ENCODE measurements at regions not wholly inside any gene's neighbourhood (a gene's known extent, or its start where the extent isn't known, plus 50 kb on each side); places are given as distances from the start of the nearest gene placed in this dataset.

DNA sequence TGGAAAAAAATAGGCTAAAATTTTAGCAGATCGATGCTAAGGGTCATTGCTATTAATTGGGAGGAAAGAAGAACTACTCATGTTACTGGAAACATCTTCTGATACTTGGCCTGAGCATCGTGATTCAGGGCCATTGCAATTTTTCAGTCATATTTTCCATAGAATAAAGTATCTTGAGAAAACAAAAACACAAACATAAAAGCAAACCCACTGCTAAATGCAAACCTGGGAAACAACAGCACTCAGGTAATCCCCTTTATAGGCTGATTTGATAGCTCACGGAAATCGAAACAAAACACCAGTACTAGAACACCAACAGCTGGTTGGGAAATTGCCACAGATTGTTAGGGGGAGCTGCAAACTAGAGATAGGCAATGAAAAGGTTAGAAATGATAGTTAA, 172.9 kb upstream of the ESRRG start (continued):
- TF ChIP-seq, protein P1, sequence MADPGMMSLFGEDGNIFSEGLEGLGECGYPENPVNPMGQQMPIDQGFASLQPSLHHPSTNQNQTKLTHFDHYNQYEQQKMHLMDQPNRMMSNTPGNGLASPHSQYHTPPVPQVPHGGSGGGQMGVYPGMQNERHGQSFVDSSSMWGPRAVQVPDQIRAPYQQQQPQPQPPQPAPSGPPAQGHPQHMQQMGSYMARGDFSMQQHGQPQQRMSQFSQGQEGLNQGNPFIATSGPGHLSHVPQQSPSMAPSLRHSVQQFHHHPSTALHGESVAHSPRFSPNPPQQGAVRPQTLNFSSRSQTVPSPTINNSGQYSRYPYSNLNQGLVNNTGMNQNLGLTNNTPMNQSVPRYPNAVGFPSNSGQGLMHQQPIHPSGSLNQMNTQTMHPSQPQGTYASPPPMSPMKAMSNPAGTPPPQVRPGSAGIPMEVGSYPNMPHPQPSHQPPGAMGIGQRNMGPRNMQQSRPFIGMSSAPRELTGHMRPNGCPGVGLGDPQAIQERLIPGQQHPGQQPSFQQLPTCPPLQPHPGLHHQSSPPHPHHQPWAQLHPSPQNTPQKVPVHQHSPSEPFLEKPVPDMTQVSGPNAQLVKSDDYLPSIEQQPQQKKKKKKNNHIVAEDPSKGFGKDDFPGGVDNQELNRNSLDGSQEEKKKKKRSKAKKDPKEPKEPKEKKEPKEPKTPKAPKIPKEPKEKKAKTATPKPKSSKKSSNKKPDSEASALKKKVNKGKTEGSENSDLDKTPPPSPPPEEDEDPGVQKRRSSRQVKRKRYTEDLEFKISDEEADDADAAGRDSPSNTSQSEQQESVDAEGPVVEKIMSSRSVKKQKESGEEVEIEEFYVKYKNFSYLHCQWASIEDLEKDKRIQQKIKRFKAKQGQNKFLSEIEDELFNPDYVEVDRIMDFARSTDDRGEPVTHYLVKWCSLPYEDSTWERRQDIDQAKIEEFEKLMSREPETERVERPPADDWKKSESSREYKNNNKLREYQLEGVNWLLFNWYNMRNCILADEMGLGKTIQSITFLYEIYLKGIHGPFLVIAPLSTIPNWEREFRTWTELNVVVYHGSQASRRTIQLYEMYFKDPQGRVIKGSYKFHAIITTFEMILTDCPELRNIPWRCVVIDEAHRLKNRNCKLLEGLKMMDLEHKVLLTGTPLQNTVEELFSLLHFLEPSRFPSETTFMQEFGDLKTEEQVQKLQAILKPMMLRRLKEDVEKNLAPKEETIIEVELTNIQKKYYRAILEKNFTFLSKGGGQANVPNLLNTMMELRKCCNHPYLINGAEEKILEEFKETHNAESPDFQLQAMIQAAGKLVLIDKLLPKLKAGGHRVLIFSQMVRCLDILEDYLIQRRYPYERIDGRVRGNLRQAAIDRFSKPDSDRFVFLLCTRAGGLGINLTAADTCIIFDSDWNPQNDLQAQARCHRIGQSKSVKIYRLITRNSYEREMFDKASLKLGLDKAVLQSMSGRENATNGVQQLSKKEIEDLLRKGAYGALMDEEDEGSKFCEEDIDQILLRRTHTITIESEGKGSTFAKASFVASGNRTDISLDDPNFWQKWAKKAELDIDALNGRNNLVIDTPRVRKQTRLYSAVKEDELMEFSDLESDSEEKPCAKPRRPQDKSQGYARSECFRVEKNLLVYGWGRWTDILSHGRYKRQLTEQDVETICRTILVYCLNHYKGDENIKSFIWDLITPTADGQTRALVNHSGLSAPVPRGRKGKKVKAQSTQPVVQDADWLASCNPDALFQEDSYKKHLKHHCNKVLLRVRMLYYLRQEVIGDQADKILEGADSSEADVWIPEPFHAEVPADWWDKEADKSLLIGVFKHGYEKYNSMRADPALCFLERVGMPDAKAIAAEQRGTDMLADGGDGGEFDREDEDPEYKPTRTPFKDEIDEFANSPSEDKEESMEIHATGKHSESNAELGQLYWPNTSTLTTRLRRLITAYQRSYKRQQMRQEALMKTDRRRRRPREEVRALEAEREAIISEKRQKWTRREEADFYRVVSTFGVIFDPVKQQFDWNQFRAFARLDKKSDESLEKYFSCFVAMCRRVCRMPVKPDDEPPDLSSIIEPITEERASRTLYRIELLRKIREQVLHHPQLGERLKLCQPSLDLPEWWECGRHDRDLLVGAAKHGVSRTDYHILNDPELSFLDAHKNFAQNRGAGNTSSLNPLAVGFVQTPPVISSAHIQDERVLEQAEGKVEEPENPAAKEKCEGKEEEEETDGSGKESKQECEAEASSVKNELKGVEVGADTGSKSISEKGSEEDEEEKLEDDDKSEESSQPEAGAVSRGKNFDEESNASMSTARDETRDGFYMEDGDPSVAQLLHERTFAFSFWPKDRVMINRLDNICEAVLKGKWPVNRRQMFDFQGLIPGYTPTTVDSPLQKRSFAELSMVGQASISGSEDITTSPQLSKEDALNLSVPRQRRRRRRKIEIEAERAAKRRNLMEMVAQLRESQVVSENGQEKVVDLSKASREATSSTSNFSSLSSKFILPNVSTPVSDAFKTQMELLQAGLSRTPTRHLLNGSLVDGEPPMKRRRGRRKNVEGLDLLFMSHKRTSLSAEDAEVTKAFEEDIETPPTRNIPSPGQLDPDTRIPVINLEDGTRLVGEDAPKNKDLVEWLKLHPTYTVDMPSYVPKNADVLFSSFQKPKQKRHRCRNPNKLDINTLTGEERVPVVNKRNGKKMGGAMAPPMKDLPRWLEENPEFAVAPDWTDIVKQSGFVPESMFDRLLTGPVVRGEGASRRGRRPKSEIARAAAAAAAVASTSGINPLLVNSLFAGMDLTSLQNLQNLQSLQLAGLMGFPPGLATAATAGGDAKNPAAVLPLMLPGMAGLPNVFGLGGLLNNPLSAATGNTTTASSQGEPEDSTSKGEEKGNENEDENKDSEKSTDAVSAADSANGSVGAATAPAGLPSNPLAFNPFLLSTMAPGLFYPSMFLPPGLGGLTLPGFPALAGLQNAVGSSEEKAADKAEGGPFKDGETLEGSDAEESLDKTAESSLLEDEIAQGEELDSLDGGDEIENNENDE (IDR thresholded peaks at IDR 0.05; ENCODE audit: low read depth, low read length) = no peak
- TF ChIP-seq, protein P2, sequence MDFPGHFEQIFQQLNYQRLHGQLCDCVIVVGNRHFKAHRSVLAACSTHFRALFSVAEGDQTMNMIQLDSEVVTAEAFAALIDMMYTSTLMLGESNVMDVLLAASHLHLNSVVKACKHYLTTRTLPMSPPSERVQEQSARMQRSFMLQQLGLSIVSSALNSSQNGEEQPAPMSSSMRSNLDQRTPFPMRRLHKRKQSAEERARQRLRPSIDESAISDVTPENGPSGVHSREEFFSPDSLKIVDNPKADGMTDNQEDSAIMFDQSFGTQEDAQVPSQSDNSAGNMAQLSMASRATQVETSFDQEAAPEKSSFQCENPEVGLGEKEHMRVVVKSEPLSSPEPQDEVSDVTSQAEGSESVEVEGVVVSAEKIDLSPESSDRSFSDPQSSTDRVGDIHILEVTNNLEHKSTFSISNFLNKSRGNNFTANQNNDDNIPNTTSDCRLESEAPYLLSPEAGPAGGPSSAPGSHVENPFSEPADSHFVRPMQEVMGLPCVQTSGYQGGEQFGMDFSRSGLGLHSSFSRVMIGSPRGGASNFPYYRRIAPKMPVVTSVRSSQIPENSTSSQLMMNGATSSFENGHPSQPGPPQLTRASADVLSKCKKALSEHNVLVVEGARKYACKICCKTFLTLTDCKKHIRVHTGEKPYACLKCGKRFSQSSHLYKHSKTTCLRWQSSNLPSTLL (IDR thresholded peaks at IDR 0.05) = no peak
- no peak for TF ChIP-seq NR2F6 (CRISPR knock-in tag; IDR thresholded peaks at IDR 0.05)
